T-helper 17 cell (primary cell): ENCODE measurements at regions not wholly inside any gene's neighbourhood (a gene's known extent, or its start where the extent isn't known, plus 50 kb on each side); places are given as distances from the start of the nearest gene placed in this dataset.

Experiments
- ATAC-seq: fragments of 150-1000 bp; cut with Tn5 transposase; 2 replicates; pipeline ENCODE4 v1.10.0; 2021; ENCODE audit warnings: mild to moderate bottlenecking, moderate library complexity
- DNase-seq, 3 donors: peaks; one replicate each; pipeline versions ENCODE4 v3.0.0 to v3.0.0-alpha.2; 2020 to 2021
- H3K9me3 ChIP-seq: one replicate; pipeline ENCODE4 v1.7.0; 2013; ENCODE audit warnings: low read length, mild to moderate bottlenecking; ENCODE audit not compliant: control insufficient read depth, poor library complexity, severe bottlenecking
- H3K27ac Mint-ChIP-seq: one replicate; pipeline ENCODE4 v1.8.0; 2022; ENCODE audit warnings: mild to moderate bottlenecking, moderate library complexity, mixed read lengths
- H3K27me3 Mint-ChIP-seq: one replicate; pipeline ENCODE4 v1.8.0; 2022; ENCODE audit warnings: mixed read lengths
- H3K36me3 Mint-ChIP-seq: one replicate; pipeline ENCODE4 v1.8.0; 2022; ENCODE audit warnings: low read depth, mixed read lengths
- H3K4me1 Mint-ChIP-seq: one replicate; pipeline ENCODE4 v1.8.0; 2022; ENCODE audit warnings: mild to moderate bottlenecking, mixed read lengths
- H3K4me3 Mint-ChIP-seq: one replicate; pipeline ENCODE4 v1.8.0; 2022; ENCODE audit warnings: mild to moderate bottlenecking, moderate library complexity, mixed read lengths

DNA sequence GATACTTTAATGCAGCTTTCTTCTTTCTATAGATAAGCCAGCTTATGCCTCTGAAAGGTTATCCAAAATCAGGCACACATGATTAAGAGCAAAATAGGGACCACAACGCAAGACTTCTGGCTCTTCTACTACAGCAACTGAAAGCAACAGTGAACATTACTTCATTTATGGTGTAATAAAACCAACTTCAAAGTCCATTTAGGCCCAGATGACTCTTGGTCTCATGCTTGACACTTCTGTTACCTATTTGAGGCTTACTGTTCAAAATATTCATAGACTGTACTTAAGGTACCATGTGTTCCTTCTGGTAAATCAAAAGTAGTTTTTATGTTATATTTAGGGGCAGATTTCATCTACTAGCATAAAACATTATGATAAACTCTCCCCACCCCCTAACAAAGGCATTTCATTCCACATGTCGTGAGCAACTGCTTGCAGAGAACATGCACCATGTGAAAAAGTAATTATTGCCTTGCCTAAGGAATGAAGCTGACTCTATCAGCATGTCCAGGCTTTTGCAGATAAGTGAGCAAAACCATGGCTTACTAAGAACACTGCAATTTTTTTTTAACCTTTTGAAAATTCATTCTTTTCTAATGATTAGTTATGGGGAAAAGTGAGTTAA lies 154.9 kb upstream of the ITGB1 start:
- H3K9me3 ChIP-seq = no peaks in the 10 kb centered on the region
- no peaks in the 10 kb centered on the region for H3K27me3 Mint-ChIP-seq
- no peaks in the 10 kb centered on the region for H3K36me3 Mint-ChIP-seq
- peaks cover 75% of the 10 kb centered on the region for H3K4me1 Mint-ChIP-seq
- ATAC-seq (no peak), DNase-seq (no peak)
- peak overlapping the region; percentile 75 for H3K4me3 Mint-ChIP-seq
- peak overlapping the region; percentile 100 for H3K27ac Mint-ChIP-seq

- ATAC-seq (no peak), DNase-seq (no peak)
- peak overlapping the region; percentile 100 for H3K27ac Mint-ChIP-seq
- peak overlapping the region; percentile 76 for H3K4me3 Mint-ChIP-seq
- H3K4me1 Mint-ChIP-seq = peaks cover 62% of the 10 kb centered on the region
- H3K27me3 Mint-ChIP-seq = no peaks in the 10 kb centered on the region
- H3K9me3 ChIP-seq = no peaks in the 10 kb centered on the region
- peaks cover 2% of the 10 kb centered on the region for H3K36me3 Mint-ChIP-seq
Observed at GRCh38 chr10:33111488-33112051, 153.5 kb upstream of the ITGB1 start.

DNA sequence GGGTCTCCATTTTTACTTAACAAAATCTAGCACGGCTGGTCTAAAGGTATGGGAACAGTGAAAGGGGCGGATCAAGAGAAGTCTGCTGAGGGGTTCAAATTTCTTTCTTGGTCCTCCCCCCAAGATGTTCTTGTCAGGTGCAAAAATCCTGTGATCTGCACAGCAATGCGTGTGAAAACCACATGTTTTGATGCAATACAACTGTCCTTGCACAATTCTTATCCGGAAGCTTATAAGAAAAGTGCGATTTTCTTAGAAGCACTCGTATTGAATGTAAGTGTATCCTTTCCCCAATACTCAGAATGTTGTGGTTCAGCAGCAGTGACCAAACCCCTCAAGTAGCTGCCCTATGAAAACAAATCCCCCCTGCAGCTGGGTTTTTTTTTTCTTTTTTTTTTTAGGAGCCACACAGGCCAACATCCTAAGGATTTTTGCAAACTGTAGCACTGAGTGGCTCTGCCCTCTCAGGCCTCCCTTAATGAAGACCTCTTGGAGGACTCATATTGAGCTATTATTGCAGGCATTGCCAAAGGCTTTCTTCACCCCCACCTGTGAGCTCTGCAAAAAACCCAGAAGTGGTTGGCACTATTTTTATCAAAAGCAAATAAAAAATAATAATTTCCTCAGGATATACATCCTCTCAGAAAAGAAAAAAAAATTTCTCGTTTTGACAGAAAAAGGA lies 151.9 kb upstream of the ITGB1 start:
- H3K27ac Mint-ChIP-seq = peak overlapping the region; percentile 100
- peaks cover 49% of the 10 kb centered on the region for H3K4me1 Mint-ChIP-seq
- no peaks in the 10 kb centered on the region for H3K27me3 Mint-ChIP-seq
- H3K36me3 Mint-ChIP-seq = peaks cover 2% of the 10 kb centered on the region
- peaks cover 9% of the 10 kb centered on the region for H3K9me3 ChIP-seq
- DNase-seq = no peak
- peak; percentile 37 for ATAC-seq
- peak overlapping the region; percentile 76 for H3K4me3 Mint-ChIP-seq

- Mint-ChIP-seq H3K4me3 (peak overlapping the region; percentile 76), H3K4me1 (peaks cover 44% of the 10 kb centered on the region), H3K27ac (peak overlapping the region; percentile 100), H3K27me3 (no peaks in the 10 kb centered on the region), H3K36me3 (peaks cover 2% of the 10 kb centered on the region)
- ATAC-seq (peak; percentile 2), DNase-seq (no peak)
- peaks cover 9% of the 10 kb centered on the region for H3K9me3 ChIP-seq
Observed at GRCh38 chr10:33109384-33109783, 151.4 kb upstream of the ITGB1 start.

DNA sequence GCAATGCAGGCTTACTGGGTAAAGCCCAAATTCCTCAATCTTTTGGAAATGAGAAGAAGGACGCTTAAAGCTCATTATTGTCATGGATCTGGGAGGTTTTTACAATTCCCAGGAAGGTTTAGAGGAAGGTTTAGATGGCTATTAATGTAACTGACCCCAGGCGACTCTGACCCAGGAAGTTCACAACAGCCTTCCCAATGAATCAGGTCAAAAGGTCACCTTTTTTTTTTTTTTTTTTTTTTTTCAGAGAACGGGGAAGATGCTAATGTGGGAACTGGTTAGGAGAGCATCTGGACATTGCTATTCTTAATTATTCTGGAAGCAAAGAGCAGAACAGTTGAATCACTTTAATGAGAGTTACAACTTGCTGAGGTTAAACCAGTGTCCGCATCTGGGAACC lies 149.9 kb upstream of the ITGB1 start:
- Mint-ChIP-seq H3K4me1 (peaks cover 36% of the 10 kb centered on the region), H3K27ac (peak overlapping the region; percentile 100), H3K27me3 (no peaks in the 10 kb centered on the region), H3K36me3 (peaks cover 5% of the 10 kb centered on the region), H3K4me3 (peak overlapping the region; percentile 2)
- ATAC-seq = no peak
- DNase-seq = no peak
- H3K9me3 ChIP-seq = peaks cover 9% of the 10 kb centered on the region

GRCh38 chr10:33106767-33107166 lies 148.7 kb upstream of the ITGB1 start:
- Mint-ChIP-seq H3K4me1 (peaks cover 30% of the 10 kb centered on the region), H3K4me3 (no peak overlapping the region)

DNA sequence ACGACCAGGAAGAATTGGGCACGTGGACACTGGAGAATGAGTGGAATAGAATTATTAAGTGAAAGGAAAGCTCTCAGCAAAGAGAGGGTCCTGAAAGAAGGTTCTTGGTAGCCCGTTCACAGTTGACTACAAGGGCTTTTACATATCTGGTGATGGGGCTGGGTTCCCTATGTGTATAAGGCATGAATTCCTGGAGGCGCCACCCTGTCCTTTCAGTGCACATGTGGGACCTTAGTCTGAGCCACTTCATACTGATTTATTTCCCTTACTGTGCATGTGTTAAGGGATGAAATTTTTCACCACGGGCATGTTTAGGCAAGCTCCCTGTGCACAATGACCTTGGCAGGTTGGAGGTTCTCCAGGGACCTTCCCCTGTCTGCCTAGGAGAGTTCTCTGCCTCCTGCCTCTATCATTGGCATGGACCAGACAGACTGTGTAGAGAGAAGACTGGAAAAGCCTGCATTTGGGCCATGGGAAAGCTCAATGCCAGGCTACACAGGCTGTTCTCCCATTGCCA lies 145.9 kb upstream of the ITGB1 start:
- peak overlapping the region; percentile 28 for H3K4me3 Mint-ChIP-seq
- H3K27me3 Mint-ChIP-seq = no peaks in the 10 kb centered on the region
- peaks cover 9% of the 10 kb centered on the region for H3K9me3 ChIP-seq
- peak overlapping the region; percentile 67 for H3K27ac Mint-ChIP-seq
- ATAC-seq (no peak), DNase-seq (no peak)
- peaks cover 5% of the 10 kb centered on the region for H3K36me3 Mint-ChIP-seq
- peaks cover 27% of the 10 kb centered on the region for H3K4me1 Mint-ChIP-seq

More at GRCh38 chr10:33106767-33107166, 148.7 kb upstream of the ITGB1 start:
- no peak for ATAC-seq
- no peaks in the 10 kb centered on the region for H3K27me3 Mint-ChIP-seq
- H3K36me3 Mint-ChIP-seq = peaks cover 5% of the 10 kb centered on the region
- H3K9me3 ChIP-seq = peaks cover 9% of the 10 kb centered on the region
- H3K27ac Mint-ChIP-seq = peak overlapping the region; percentile 100
- DNase-seq = no peak

DNA sequence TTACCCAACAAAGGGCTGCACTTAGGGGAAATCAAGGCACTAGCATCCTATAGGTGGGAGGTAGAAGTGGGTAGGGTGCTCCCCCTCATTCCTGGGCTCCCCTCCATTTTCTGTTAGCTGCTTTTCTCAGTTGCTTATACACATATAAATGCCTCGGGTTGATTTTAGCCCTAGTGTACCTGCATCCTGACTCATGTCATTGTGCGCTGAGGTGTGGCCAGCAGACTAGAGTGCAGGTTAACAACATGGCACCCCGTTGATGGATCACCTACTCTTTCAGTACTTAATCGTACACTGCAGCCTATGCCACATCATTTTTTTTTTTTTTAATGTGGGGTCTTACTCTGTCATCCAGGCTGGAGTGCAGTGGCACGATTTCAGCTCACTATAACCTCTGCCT lies 144.0 kb upstream of the ITGB1 start:
- Mint-ChIP-seq H3K36me3 (peaks cover 5% of the 10 kb centered on the region), H3K27ac (peak overlapping the region; percentile 93), H3K4me1 (peaks cover 22% of the 10 kb centered on the region), H3K27me3 (no peaks in the 10 kb centered on the region), H3K4me3 (no peak overlapping the region)
- ATAC-seq (no peak), DNase-seq (no peak)
- H3K9me3 ChIP-seq = peaks cover 9% of the 10 kb centered on the region

DNA sequence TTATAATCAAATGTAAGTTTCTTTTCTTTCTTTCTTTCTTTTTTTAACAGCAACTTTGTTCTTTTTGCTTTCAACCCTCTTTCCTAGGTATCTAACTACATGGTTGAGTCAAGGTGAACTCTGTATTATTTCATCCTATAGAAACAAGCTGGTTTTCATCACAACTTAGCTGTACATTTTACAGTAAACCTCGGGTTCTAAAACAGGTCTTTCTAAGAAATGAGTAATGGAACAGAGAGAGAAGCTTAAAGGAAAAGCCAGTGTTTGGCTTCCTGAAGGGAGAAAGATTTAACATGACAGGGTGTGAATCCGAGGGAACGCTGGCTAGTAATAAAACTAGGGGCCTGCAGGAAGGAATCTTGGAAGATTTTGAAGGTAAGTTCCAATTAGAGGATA lies 143.4 kb upstream of the ITGB1 start:
- DNase-seq (no peak), ATAC-seq (no peak)
- H3K9me3 ChIP-seq = peaks cover 8% of the 10 kb centered on the region
- H3K36me3 Mint-ChIP-seq = peaks cover 3% of the 10 kb centered on the region
- peak overlapping the region; percentile 93 for H3K27ac Mint-ChIP-seq
- H3K4me3 Mint-ChIP-seq = peak overlapping the region; percentile 55
- H3K4me1 Mint-ChIP-seq = peaks cover 26% of the 10 kb centered on the region
- H3K27me3 Mint-ChIP-seq = no peaks in the 10 kb centered on the region

GRCh38 chr10:33100781-33101391 lies 142.9 kb upstream of the ITGB1 start:
- no peak for ATAC-seq
- peaks cover 3% of the 10 kb centered on the region for H3K36me3 Mint-ChIP-seq
- H3K27ac Mint-ChIP-seq = peak overlapping the region; percentile 93
- H3K4me1 Mint-ChIP-seq = peaks cover 27% of the 10 kb centered on the region
- H3K27me3 Mint-ChIP-seq = no peaks in the 10 kb centered on the region
- DNase-seq = no peak
- peaks cover 4% of the 10 kb centered on the region for H3K9me3 ChIP-seq
- no peak overlapping the region for H3K4me3 Mint-ChIP-seq

DNA sequence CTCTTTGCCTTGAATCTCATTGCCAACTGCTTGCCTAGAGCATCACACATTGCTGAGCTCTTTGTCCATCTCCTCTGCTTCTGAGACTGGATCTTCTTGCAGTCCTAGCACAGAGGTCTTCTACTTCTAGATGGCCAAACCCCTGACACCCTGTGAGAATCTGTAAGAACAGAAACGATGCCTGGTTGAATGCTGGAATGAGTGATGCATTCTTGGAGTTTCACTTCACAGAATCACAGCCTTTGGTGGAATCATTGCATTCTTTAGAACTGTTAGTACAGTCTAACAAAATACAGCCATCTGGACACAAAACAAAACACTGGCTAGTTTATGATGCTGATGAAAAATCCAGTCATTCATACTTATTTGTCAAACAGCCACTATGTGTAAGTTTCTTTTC lies 141.7 kb upstream of the ITGB1 start:
- no peaks in the 10 kb centered on the region for H3K27me3 Mint-ChIP-seq
- H3K9me3 ChIP-seq = no peaks in the 10 kb centered on the region
- H3K4me3 Mint-ChIP-seq = peak overlapping the region; percentile 43
- peaks cover 29% of the 10 kb centered on the region for H3K4me1 Mint-ChIP-seq
- no peak for DNase-seq
- peak overlapping the region; percentile 93 for H3K27ac Mint-ChIP-seq
- no peak for ATAC-seq
- peaks cover 3% of the 10 kb centered on the region for H3K36me3 Mint-ChIP-seq

DNA sequence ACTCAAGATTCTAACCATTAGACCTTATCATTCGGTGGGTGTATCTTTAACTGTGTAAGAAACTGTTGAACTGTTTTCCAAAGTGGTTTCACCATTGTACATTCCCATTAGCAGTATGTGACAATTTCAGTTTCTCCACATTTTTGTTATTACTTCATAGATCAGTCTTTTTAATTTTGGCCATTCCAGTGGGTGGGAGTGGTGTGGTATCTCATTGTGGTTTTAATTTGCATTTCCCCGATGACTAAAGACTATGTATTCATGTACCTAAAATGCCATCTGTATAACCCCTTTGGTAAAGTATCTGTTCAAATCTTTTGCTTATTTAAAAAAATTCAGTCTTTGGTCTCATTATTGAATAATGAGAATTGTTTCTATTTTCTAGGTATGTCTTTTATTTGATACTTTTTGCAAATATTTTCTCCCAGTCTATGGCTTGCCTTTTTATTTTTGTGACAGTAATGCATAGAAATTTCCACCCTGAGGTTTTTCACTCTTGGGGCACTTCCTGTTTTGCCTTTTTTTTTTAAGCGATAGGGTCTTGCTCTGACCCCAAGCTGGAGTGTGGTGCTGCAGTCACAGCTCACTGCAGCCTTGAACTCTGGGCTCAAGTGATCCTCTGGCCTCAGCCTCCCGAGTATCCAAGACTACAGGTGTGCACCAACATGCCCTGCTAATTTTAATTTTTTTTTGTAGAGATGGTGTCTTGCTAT lies 141.1 kb upstream of the ITGB1 start:
- peaks cover 29% of the 10 kb centered on the region for H3K4me1 Mint-ChIP-seq
- H3K27ac Mint-ChIP-seq = peak overlapping the region; percentile 93
- H3K4me3 Mint-ChIP-seq = peak overlapping the region; percentile 43

More for the DNA sequence above, 141.1 kb upstream of the ITGB1 start:
- Mint-ChIP-seq H3K27me3 (no peaks in the 10 kb centered on the region), H3K36me3 (peaks cover 3% of the 10 kb centered on the region)
- ATAC-seq (no peak), DNase-seq (no peak)
- no peaks in the 10 kb centered on the region for H3K9me3 ChIP-seq
